ENCODE measurements at regions not wholly inside any gene's neighbourhood (a gene's known extent, or its start where the extent isn't known, plus 50 kb on each side); places are given as distances from the start of the nearest gene placed in this dataset.

DNA sequence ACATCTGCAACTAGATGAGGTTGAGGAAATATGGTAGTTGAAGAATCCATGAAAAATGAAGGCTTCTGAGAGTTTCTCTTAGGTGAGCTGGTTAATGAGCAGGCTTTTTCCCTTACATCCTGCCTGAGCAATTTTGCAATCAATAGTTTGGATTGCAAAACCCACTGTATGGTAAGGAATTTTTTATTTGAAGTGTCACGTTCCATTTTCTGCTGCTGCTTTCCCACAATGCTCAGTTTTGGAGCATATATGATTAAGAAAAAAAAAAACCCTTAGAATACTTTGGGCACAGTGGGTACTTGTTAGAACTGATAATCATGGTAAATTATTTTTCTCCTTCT is 144.2 kb downstream of the PCSK1 start:
- no peaks in the 10 kb centered on the region for H3K4me1 ChIP-seq (ENCODE audit: control insufficient read depth, insufficient read depth, low read length)
- H3K4me3 ChIP-seq (ENCODE audit: low read depth in 2 of 2, low read length in 2 of 2): no peak overlapping the region
- no peaks in the 10 kb centered on the region for H3K27me3 ChIP-seq (ENCODE audit: control insufficient read depth, insufficient read depth, low read length)
- ATAC-seq (no peak), DNase-seq (ENCODE audit: low read depth, low spot score) (no peak)
- no peak overlapping the region for H3K27ac ChIP-seq (ENCODE audit: low read length)
- TF ChIP-seq TCF7L2 (IDR thresholded peaks at IDR 0.05; ENCODE audit: low read depth, low read length) (no peak), POLR2AphosphoS5 (IDR thresholded peaks at IDR 0.05; ENCODE audit: low read depth, low read length) (no peak), SIN3A (IDR thresholded peaks at IDR 0.05; ENCODE audit: borderline replicate concordance, insufficient read depth, low read depth, low read length) (no peak), CTCF (IDR thresholded peaks at IDR 0.05) (no peak)
- TF ChIP-seq, protein P1, sequence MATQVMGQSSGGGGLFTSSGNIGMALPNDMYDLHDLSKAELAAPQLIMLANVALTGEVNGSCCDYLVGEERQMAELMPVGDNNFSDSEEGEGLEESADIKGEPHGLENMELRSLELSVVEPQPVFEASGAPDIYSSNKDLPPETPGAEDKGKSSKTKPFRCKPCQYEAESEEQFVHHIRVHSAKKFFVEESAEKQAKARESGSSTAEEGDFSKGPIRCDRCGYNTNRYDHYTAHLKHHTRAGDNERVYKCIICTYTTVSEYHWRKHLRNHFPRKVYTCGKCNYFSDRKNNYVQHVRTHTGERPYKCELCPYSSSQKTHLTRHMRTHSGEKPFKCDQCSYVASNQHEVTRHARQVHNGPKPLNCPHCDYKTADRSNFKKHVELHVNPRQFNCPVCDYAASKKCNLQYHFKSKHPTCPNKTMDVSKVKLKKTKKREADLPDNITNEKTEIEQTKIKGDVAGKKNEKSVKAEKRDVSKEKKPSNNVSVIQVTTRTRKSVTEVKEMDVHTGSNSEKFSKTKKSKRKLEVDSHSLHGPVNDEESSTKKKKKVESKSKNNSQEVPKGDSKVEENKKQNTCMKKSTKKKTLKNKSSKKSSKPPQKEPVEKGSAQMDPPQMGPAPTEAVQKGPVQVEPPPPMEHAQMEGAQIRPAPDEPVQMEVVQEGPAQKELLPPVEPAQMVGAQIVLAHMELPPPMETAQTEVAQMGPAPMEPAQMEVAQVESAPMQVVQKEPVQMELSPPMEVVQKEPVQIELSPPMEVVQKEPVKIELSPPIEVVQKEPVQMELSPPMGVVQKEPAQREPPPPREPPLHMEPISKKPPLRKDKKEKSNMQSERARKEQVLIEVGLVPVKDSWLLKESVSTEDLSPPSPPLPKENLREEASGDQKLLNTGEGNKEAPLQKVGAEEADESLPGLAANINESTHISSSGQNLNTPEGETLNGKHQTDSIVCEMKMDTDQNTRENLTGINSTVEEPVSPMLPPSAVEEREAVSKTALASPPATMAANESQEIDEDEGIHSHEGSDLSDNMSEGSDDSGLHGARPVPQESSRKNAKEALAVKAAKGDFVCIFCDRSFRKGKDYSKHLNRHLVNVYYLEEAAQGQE (IDR thresholded peaks at IDR 0.05; ENCODE audit: insufficient read depth in 1 of 2, low read depth in 2 of 2, low read length in 1 of 2): no peak
- no peaks in the 10 kb centered on the region; the same call in 1 of the 2 replicates for H3K9me3 ChIP-seq (ENCODE audit: control insufficient read depth, insufficient read depth, low read depth, low read length)
- intact Hi-C loops (cut with micrococcal nuclease; ENCODE audit: unreplicated experiment): no loop called here
- in situ Hi-C loops (cut with HindIII; ENCODE audit: low pct_unique_long_range_greater_than_20kb, low sequenced_read_pairs): no loop called here
- ChIA-PET CTCF (no interaction called here), POLR2A (no interaction called here)
- no TSS peak for BruUV-seq (replicated peaks)
- H3K36me3 ChIP-seq (ENCODE audit: control insufficient read depth, insufficient read depth, low read length): no peaks in the 10 kb centered on the region

DNA sequence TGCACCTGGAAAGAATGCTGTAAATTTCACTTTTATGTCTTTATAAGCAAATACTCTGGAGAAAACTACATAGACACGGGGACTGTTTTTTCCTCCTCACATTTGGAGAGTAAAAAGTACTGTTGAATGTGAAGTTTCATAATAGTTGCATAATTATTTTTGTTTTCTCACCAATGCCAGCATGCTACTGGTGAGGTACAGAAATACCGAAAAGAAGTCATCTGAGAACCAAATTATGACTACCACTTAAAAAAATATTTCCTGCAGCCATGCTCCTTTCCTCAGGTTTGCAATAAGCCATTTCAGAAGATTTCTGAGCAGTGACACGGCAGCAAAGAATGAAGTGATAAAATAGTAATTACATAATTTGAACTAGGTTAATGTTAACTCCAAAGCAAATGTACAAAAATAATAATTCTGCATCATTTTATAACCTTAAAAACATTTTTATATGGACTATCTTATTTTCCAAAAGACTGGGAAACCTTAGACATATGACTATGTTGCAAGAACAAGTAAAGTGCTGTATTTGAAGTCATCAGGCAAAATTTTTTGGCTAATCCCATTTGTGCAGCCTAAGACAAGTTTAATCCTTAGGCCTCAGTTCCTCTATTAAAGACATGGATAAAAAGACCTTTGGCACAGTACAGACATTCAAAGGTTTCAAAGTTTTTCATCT is 144.7 kb downstream of the PCSK1 start:
- H3K4me3 ChIP-seq (ENCODE audit: low read depth in 2 of 2, low read length in 2 of 2): no peak overlapping the region
- no peaks in the 10 kb centered on the region for H3K4me1 ChIP-seq (ENCODE audit: control insufficient read depth, insufficient read depth, low read length)
- CTCF ChIA-PET: no interaction called here
- H3K27ac ChIP-seq (ENCODE audit: low read length): no peak overlapping the region
- H3K27me3 ChIP-seq (ENCODE audit: control insufficient read depth, insufficient read depth, low read length): no peaks in the 10 kb centered on the region
- DNase-seq (ENCODE audit: low read depth, low spot score): no peak
- POLR2A ChIA-PET: no interaction called here
- no peak for ATAC-seq
- no peaks in the 10 kb centered on the region; the same call in 1 of the 2 replicates for H3K9me3 ChIP-seq (ENCODE audit: control insufficient read depth, insufficient read depth, low read depth, low read length)
- in situ Hi-C loops (cut with HindIII; ENCODE audit: low pct_unique_long_range_greater_than_20kb, low sequenced_read_pairs) (no loop called here), intact Hi-C loops (cut with micrococcal nuclease; ENCODE audit: unreplicated experiment) (no loop called here)
- BruUV-seq (replicated peaks): no TSS peak
- no peaks in the 10 kb centered on the region for H3K36me3 ChIP-seq (ENCODE audit: control insufficient read depth, insufficient read depth, low read length)
- no peak for TF ChIP-seq POLR2AphosphoS5 (IDR thresholded peaks at IDR 0.05; ENCODE audit: low read depth, low read length)
- no peak for TF ChIP-seq CTCF (IDR thresholded peaks at IDR 0.05)
- TF ChIP-seq, protein P1 (IDR thresholded peaks at IDR 0.05; ENCODE audit: insufficient read depth in 1 of 2, low read depth in 2 of 2, low read length in 1 of 2): no peak
- TF ChIP-seq SIN3A (IDR thresholded peaks at IDR 0.05; ENCODE audit: borderline replicate concordance, insufficient read depth, low read depth, low read length): no peak
- TF ChIP-seq TCF7L2 (IDR thresholded peaks at IDR 0.05; ENCODE audit: low read depth, low read length): no peak
